ENCODE measurements at regions not wholly inside any gene's neighbourhood (a gene's known extent, or its start where the extent isn't known, plus 50 kb on each side); places are given as distances from the start of the nearest gene placed in this dataset.

DNA sequence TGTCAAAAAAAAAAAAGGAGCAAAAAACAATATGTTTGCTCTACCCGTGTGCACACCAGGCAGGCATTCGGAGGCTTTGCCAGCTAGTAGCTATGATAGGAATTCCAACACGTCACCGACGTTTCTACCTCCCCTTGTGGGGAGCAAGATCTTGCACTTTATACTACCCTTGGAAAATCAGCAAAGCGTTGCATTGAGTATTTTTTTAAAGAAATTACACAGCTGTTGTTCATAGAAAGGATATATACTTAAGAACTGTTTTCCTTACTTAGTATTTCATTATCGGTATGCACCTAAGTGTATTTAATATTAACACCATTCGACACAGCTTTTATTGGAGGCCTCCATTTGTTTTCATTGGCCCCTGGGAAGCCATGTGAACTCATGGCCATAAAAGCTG is 159.9 kb upstream of the MGMT start:
- TF ChIP-seq, protein P1, sequence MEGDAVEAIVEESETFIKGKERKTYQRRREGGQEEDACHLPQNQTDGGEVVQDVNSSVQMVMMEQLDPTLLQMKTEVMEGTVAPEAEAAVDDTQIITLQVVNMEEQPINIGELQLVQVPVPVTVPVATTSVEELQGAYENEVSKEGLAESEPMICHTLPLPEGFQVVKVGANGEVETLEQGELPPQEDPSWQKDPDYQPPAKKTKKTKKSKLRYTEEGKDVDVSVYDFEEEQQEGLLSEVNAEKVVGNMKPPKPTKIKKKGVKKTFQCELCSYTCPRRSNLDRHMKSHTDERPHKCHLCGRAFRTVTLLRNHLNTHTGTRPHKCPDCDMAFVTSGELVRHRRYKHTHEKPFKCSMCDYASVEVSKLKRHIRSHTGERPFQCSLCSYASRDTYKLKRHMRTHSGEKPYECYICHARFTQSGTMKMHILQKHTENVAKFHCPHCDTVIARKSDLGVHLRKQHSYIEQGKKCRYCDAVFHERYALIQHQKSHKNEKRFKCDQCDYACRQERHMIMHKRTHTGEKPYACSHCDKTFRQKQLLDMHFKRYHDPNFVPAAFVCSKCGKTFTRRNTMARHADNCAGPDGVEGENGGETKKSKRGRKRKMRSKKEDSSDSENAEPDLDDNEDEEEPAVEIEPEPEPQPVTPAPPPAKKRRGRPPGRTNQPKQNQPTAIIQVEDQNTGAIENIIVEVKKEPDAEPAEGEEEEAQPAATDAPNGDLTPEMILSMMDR (IDR thresholded peaks at IDR 0.05): no peak
- no peak for TF ChIP-seq POLR2A (IDR thresholded peaks at IDR 0.05)
